ENCODE measurements at regions not wholly inside any gene's neighbourhood (a gene's known extent, or its start where the extent isn't known, plus 50 kb on each side); places are given as distances from the start of the nearest gene placed in this dataset.

GRCh38 chr2:111656436-111656835 lies 227.6 kb downstream of the ANAPC1 start:
- H3K36me3 Mint-ChIP-seq (ENCODE audit: low read depth): no peaks in the 10 kb centered on the region
- H3K9me3 Mint-ChIP-seq: no peaks in the 10 kb centered on the region
- H3K27me3 Mint-ChIP-seq: no peaks in the 10 kb centered on the region
- ChIA-PET POLR2A (no interaction called here), CTCF (no interaction called here)
- no peak overlapping the region for H3K4me3 ChIP-seq (ENCODE audit: low read length)
- no peak for DNase-seq
- TF ChIP-seq CTCF (IDR thresholded peaks at IDR 0.05): no peak
- no peak overlapping the region for H3K27ac ChIP-seq (ENCODE audit: low read depth in 1 of 2, low read length in 2 of 2)
- no peak overlapping the region for H3K27ac Mint-ChIP-seq
- no peaks in the 10 kb centered on the region for H3K9me3 ChIP-seq (ENCODE audit: control insufficient read depth in 1 of 2, insufficient read depth in 1 of 2, low read length in 2 of 2)
- H3K36me3 ChIP-seq (ENCODE audit: insufficient read depth, low read length): no peaks in the 10 kb centered on the region
- ATAC-seq (ENCODE audit: poor library complexity): no peak
- intact Hi-C loops (cut with DNase I, micrococcal nuclease): no loop called here
- H3K27me3 ChIP-seq (ENCODE audit: control insufficient read depth in 1 of 2, insufficient read depth in 2 of 2, low read length in 2 of 2): no peaks in the 10 kb centered on the region
- no peaks in the 10 kb centered on the region for H3K4me1 ChIP-seq (ENCODE audit: insufficient read depth, low read length)
- no peak overlapping the region for H3K4me3 Mint-ChIP-seq
- H3K4me1 Mint-ChIP-seq (ENCODE audit: low read depth): no peaks in the 10 kb centered on the region

GRCh38 chr2:111656894-111657293 lies 227.1 kb downstream of the ANAPC1 start:
- H3K36me3 Mint-ChIP-seq (ENCODE audit: low read depth): no peaks in the 10 kb centered on the region
- CTCF ChIA-PET: no interaction called here
- no peaks in the 10 kb centered on the region for H3K36me3 ChIP-seq (ENCODE audit: insufficient read depth, low read length)
- no peak overlapping the region for H3K27ac ChIP-seq (ENCODE audit: low read depth in 1 of 2, low read length in 2 of 2)
- no peak for ATAC-seq (ENCODE audit: poor library complexity)
- H3K4me1 Mint-ChIP-seq (ENCODE audit: low read depth): no peaks in the 10 kb centered on the region
- no peaks in the 10 kb centered on the region for H3K4me1 ChIP-seq (ENCODE audit: insufficient read depth, low read length)
- no peak for DNase-seq
- POLR2A ChIA-PET: no interaction called here
- no peak overlapping the region for H3K27ac Mint-ChIP-seq
- TF ChIP-seq CTCF (IDR thresholded peaks at IDR 0.05): no peak
- H3K4me3 ChIP-seq (ENCODE audit: low read length): no peak overlapping the region
- no peaks in the 10 kb centered on the region for H3K27me3 ChIP-seq (ENCODE audit: control insufficient read depth in 1 of 2, insufficient read depth in 2 of 2, low read length in 2 of 2)
- no peak overlapping the region for H3K4me3 Mint-ChIP-seq
- no peaks in the 10 kb centered on the region for H3K9me3 Mint-ChIP-seq
- H3K27me3 Mint-ChIP-seq: no peaks in the 10 kb centered on the region
- no peaks in the 10 kb centered on the region for H3K9me3 ChIP-seq (ENCODE audit: control insufficient read depth in 1 of 2, insufficient read depth in 1 of 2, low read length in 2 of 2)
- intact Hi-C loops (cut with DNase I, micrococcal nuclease): no loop called here

GRCh38 chr2:111657351-111657975 lies 226.5 kb downstream of the ANAPC1 start:
- ChIA-PET POLR2A (no interaction called here), CTCF (no interaction called here)
- H3K27me3 Mint-ChIP-seq: no peaks in the 10 kb centered on the region

More at GRCh38 chr2:111657351-111657975, 226.5 kb downstream of the ANAPC1 start:
- Mint-ChIP-seq H3K9me3 (no peaks in the 10 kb centered on the region), H3K4me1 (ENCODE audit: low read depth) (no peaks in the 10 kb centered on the region), H3K36me3 (ENCODE audit: low read depth) (no peaks in the 10 kb centered on the region), H3K4me3 (no peak overlapping the region), H3K27ac (no peak overlapping the region)
- intact Hi-C loops (cut with DNase I, micrococcal nuclease): no loop called here
- Histone ChIP-seq H3K27me3 (ENCODE audit: control insufficient read depth in 1 of 2, insufficient read depth in 2 of 2, low read length in 2 of 2) (no peaks in the 10 kb centered on the region), H3K9me3 (ENCODE audit: control insufficient read depth in 1 of 2, insufficient read depth in 1 of 2, low read length in 2 of 2) (no peaks in the 10 kb centered on the region), H3K4me1 (ENCODE audit: insufficient read depth, low read length) (no peaks in the 10 kb centered on the region), H3K27ac (ENCODE audit: low read depth in 1 of 2, low read length in 2 of 2) (no peak overlapping the region), H3K36me3 (ENCODE audit: insufficient read depth, low read length) (no peaks in the 10 kb centered on the region), H3K4me3 (ENCODE audit: low read length) (no peak overlapping the region)
- no peak for TF ChIP-seq CTCF (IDR thresholded peaks at IDR 0.05)
- no peak for DNase-seq
- ATAC-seq (ENCODE audit: poor library complexity): no peak
